Upper lobe of left lung (tissue), 4 donors: ENCODE measurements at regions not wholly inside any gene's neighbourhood (a gene's known extent, or its start where the extent isn't known, plus 50 kb on each side); places are given as distances from the start of the nearest gene placed in this dataset.

Source experiments
- EP300 ChIP-seq, 4 donors: sonication (generic); formaldehyde crosslinking; IDR thresholded peaks; one replicate each; pipeline ENCODE4 v1.5.1; 2017; ENCODE audit warnings: antibody characterized with exemption in 4 of 4, control low read depth in 2 of 4
- POLR2A ChIP-seq, 4 donors: fragments of 450-650 bp; IDR thresholded peaks; one replicate each; pipeline ENCODE4 v1.5.1; 2016 to 2017; ENCODE audit warnings: antibody characterized with exemption in 4 of 4, mild to moderate bottlenecking in 2 of 4
- TF ChIP-seq, protein P1 (sequence below), 6 experiments: fragments of 450-650 bp in 4 of 6; fragments of 200-600 bp in 2 of 6; sonication (generic) in 2 of 6; IDR thresholded peaks; one replicate each; pipeline ENCODE4 v1.5.1; 2016 to 2019; ENCODE audit warnings: antibody characterized with exemption in 6 of 6

DNA sequence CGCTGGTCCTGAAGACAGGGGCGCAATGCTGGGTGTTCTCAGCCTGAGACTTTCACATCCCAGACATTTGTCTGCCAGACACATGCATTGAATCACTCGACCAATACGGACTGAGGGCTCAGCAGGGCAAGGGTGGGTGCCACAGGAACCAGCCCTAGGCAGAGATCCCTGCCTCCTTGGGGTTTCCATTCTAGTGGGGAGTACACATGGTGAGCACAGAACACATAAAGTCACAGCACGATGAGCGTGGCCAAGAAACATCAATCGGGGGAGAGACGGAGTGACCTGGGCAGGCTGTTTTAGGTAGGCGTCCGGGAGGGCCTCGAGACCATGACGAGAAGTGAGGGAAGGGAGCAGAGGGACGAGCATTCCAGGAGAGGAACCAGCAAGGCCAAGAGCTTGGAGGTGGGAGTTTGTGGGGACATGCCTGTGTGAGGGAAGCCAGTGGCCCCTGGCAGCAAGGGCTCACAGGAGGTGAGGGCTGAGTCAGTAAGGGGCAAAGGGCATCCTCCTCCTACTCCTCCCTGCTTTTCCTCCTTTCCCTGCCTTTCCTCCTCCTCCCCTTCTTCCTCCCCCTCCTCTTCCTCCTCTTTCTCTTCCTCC is 126.3 kb upstream of the PEG3 start:
- TF ChIP-seq, protein P1, sequence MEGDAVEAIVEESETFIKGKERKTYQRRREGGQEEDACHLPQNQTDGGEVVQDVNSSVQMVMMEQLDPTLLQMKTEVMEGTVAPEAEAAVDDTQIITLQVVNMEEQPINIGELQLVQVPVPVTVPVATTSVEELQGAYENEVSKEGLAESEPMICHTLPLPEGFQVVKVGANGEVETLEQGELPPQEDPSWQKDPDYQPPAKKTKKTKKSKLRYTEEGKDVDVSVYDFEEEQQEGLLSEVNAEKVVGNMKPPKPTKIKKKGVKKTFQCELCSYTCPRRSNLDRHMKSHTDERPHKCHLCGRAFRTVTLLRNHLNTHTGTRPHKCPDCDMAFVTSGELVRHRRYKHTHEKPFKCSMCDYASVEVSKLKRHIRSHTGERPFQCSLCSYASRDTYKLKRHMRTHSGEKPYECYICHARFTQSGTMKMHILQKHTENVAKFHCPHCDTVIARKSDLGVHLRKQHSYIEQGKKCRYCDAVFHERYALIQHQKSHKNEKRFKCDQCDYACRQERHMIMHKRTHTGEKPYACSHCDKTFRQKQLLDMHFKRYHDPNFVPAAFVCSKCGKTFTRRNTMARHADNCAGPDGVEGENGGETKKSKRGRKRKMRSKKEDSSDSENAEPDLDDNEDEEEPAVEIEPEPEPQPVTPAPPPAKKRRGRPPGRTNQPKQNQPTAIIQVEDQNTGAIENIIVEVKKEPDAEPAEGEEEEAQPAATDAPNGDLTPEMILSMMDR (IDR thresholded peaks at IDR 0.05) = no peak
- TF ChIP-seq POLR2A (IDR thresholded peaks at IDR 0.05) (no peak), EP300 (IDR thresholded peaks at IDR 0.05) (no peak)
